ENCODE measurements at regions not wholly inside any gene's neighbourhood (a gene's known extent, or its start where the extent isn't known, plus 50 kb on each side); places are given as distances from the start of the nearest gene placed in this dataset.
"Not testable (repeated sequence)": the region's sequence is repeated elsewhere in the genome, so short reads cannot be mapped to it uniquely, and the experiment has no call there.

GRCh38 chr2:131635611-131636010 lies 107.9 kb downstream of the CCDC74A start:
- DNase-seq (ENCODE audit: extremely low read depth in 1 of 11, low read depth in 9 of 11, low spot score in 4 of 11): no peak

- DNase-seq (ENCODE audit: extremely low read depth in 1 of 11, low read depth in 9 of 11, low spot score in 4 of 11): not testable (repeated sequence)
Observed at GRCh38 chr2:131636704-131637308, 109.1 kb downstream of the CCDC74A start.

GRCh38 chr2:131639001-131639620 lies 111.4 kb downstream of the CCDC74A start:
- not testable (repeated sequence) for DNase-seq (ENCODE audit: extremely low read depth in 1 of 11, low read depth in 9 of 11, low spot score in 4 of 11)

GRCh38 chr2:131641414-131642206 lies 113.9 kb downstream of the CCDC74A start:
- no peak for DNase-seq (ENCODE audit: extremely low read depth in 1 of 11, low read depth in 9 of 11, low spot score in 4 of 11)

- DNase-seq (ENCODE audit: extremely low read depth in 1 of 11, low read depth in 9 of 11, low spot score in 4 of 11): not testable (repeated sequence)
Observed at GRCh38 chr2:131643180-131643579, 115.5 kb downstream of the CCDC74A start.

- no peak for DNase-seq (ENCODE audit: extremely low read depth in 1 of 11, low read depth in 9 of 11, low spot score in 4 of 11)
Observed at GRCh38 chr2:131645177-131645765, 117.6 kb downstream of the CCDC74A start.

- not testable (repeated sequence) for DNase-seq (ENCODE audit: extremely low read depth in 1 of 11, low read depth in 9 of 11, low spot score in 4 of 11)
Observed at GRCh38 chr2:131646220-131646619, 118.5 kb downstream of the CCDC74A start.

GRCh38 chr2:131646669-131647297 lies 119.1 kb downstream of the CCDC74A start:
- DNase-seq (ENCODE audit: extremely low read depth in 1 of 11, low read depth in 9 of 11, low spot score in 4 of 11): no peak

GRCh38 chr2:131648565-131648964 lies 120.9 kb downstream of the CCDC74A start:
- DNase-seq (ENCODE audit: extremely low read depth in 1 of 11, low read depth in 9 of 11, low spot score in 4 of 11): not testable (repeated sequence)

- not testable (repeated sequence) for DNase-seq (ENCODE audit: extremely low read depth in 1 of 11, low read depth in 9 of 11, low spot score in 4 of 11)
Observed at GRCh38 chr2:131652246-131652645, 124.6 kb downstream of the CCDC74A start.

- not testable (repeated sequence) for DNase-seq (ENCODE audit: extremely low read depth in 1 of 11, low read depth in 9 of 11, low spot score in 4 of 11)
Observed at GRCh38 chr2:131654107-131654506, 126.4 kb downstream of the CCDC74A start.

GRCh38 chr2:131656816-131657633 lies 129.3 kb downstream of the CCDC74A start:
- no peak for DNase-seq (ENCODE audit: extremely low read depth in 1 of 11, low read depth in 9 of 11, low spot score in 4 of 11)

- DNase-seq (ENCODE audit: extremely low read depth in 1 of 11, low read depth in 9 of 11, low spot score in 4 of 11): no peak
Observed at GRCh38 chr2:131657895-131658768, 130.4 kb downstream of the CCDC74A start.

- no peak for DNase-seq (ENCODE audit: extremely low read depth in 1 of 11, low read depth in 9 of 11, low spot score in 4 of 11)
Observed at GRCh38 chr2:131658769-131659131, 131.1 kb downstream of the CCDC74A start.

- no peak for DNase-seq (ENCODE audit: extremely low read depth in 1 of 11, low read depth in 9 of 11, low spot score in 4 of 11)
Observed at GRCh38 chr2:131659168-131659572, 131.5 kb downstream of the CCDC74A start.

GRCh38 chr2:131661101-131661782 lies 133.6 kb downstream of the CCDC74A start:
- not testable (repeated sequence) for DNase-seq (ENCODE audit: extremely low read depth in 1 of 11, low read depth in 9 of 11, low spot score in 4 of 11)

- DNase-seq (ENCODE audit: extremely low read depth in 1 of 11, low read depth in 9 of 11, low spot score in 4 of 11): not testable (repeated sequence)
Observed at GRCh38 chr2:131661884-131662535, 134.3 kb downstream of the CCDC74A start.

Measured in renal cortex interstitium (tissue), 11 donors.